ENCODE measurements at regions not wholly inside any gene's neighbourhood (a gene's known extent, or its start where the extent isn't known, plus 50 kb on each side); places are given as distances from the start of the nearest gene placed in this dataset.

- no peak for DNase-seq (ENCODE audit: insufficient read length, low spot score)
- no peak for FAIRE-seq
These were observed 82.6 kb downstream of the FAM217A start for GRCh38 chr6:3996349-3996748.

GRCh38 chr6:3997177-3997770 lies 81.7 kb downstream of the FAM217A start:
- no peak for FAIRE-seq

GRCh38 chr6:3999800-4000661 lies 78.9 kb downstream of the FAM217A start:
- no peak for DNase-seq (ENCODE audit: insufficient read length, low spot score)
- no peak for FAIRE-seq

More at GRCh38 chr6:3997177-3997770, 81.7 kb downstream of the FAM217A start:
- no peak for DNase-seq (ENCODE audit: insufficient read length, low spot score)

GRCh38 chr6:4004249-4004648 lies 74.7 kb downstream of the FAM217A start:
- FAIRE-seq (no peak), DNase-seq (ENCODE audit: insufficient read length, low spot score) (no peak)

GRCh38 chr6:4008324-4009047 lies 70.5 kb downstream of the FAM217A start:
- no peak for DNase-seq (ENCODE audit: insufficient read length, low spot score)

GRCh38 chr6:4009486-4009885 lies 69.5 kb downstream of the FAM217A start:
- DNase-seq (ENCODE audit: insufficient read length, low spot score) (no peak), FAIRE-seq (no peak)

More at GRCh38 chr6:4008324-4009047, 70.5 kb downstream of the FAM217A start:
- FAIRE-seq, result peak; percentile 75

GRCh38 chr6:4010048-4010447 lies 68.9 kb downstream of the FAM217A start:
- DNase-seq (ENCODE audit: insufficient read length, low spot score), result no peak

GRCh38 chr6:4010689-4011090 lies 68.2 kb downstream of the FAM217A start:
- DNase-seq (ENCODE audit: insufficient read length, low spot score), result no peak
- FAIRE-seq, result no peak

More at GRCh38 chr6:4010048-4010447, 68.9 kb downstream of the FAM217A start:
- FAIRE-seq, result no peak

- DNase-seq (ENCODE audit: insufficient read length, low spot score) (no peak), FAIRE-seq (no peak)
These were observed 66.1 kb downstream of the FAM217A start for GRCh38 chr6:4012826-4013225.

- FAIRE-seq (no peak), DNase-seq (ENCODE audit: insufficient read length, low spot score) (no peak)
These were observed 61.7 kb downstream of the FAM217A start for GRCh38 chr6:4017058-4017739.

- FAIRE-seq (peak; percentile 44), DNase-seq (ENCODE audit: insufficient read length, low spot score) (no peak)
These were observed 61.1 kb downstream of the FAM217A start for GRCh38 chr6:4017834-4018170.

GRCh38 chr6:4018171-4018923 lies 60.6 kb downstream of the FAM217A start:
- peak; percentile 92 for FAIRE-seq

More at GRCh38 chr6:4018171-4018923, 60.6 kb downstream of the FAM217A start:
- peak; percentile 58 for DNase-seq (ENCODE audit: insufficient read length, low spot score)
